H9 (cell line): ENCODE measurements at regions not wholly inside any gene's neighbourhood (a gene's known extent, or its start where the extent isn't known, plus 50 kb on each side); places are given as distances from the start of the nearest gene placed in this dataset.

Source experiments
- DNase-seq: peaks from one replicate; pipeline ENCODE4 v3.0.0-alpha.2; 2017
- H2AFZ ChIP-seq: one replicate; pipeline ENCODE4 v1.6.1; 2013; ENCODE audit warnings: mild to moderate bottlenecking, low read length, control low read depth, moderate library complexity
- H2AK5ac ChIP-seq: 2 replicates; pipeline ENCODE4 v1.6.1; 2013; ENCODE audit warnings: low read length, control low read depth, mixed read lengths; ENCODE audit not compliant: insufficient read length
- H2BK120ac ChIP-seq: one replicate; pipeline ENCODE4 v1.6.1; 2013; ENCODE audit warnings: low read depth, mild to moderate bottlenecking, low read length, control low read depth, inconsistent platforms; ENCODE audit not compliant: poor library complexity, severe bottlenecking
- H2BK12ac ChIP-seq: 2 replicates; pipeline ENCODE4 v1.6.1; 2013; ENCODE audit warnings: low read length, control low read depth, mixed read lengths, low read depth; ENCODE audit not compliant: insufficient read length
- H2BK15ac ChIP-seq: 2 replicates; pipeline ENCODE4 v1.6.1; 2013; ENCODE audit warnings: low read depth, low read length, control low read depth
- H2BK20ac ChIP-seq: one replicate; pipeline ENCODE4 v1.6.1; 2013; ENCODE audit warnings: low read depth, mild to moderate bottlenecking, low read length, control low read depth, inconsistent platforms; ENCODE audit not compliant: poor library complexity, severe bottlenecking
- H2BK5ac ChIP-seq: 2 replicates; pipeline ENCODE4 v1.6.1; 2013; ENCODE audit warnings: low read length, control low read depth, mixed read lengths; ENCODE audit not compliant: insufficient read length
- H3K14ac ChIP-seq: 2 replicates; pipeline ENCODE4 v1.6.1; 2013; ENCODE audit warnings: low read length, control low read depth; ENCODE audit not compliant: insufficient read depth
- H3K18ac ChIP-seq: 2 replicates; pipeline ENCODE4 v1.6.1; 2013; ENCODE audit warnings: low read depth, mild to moderate bottlenecking, mixed read lengths, low read length, control low read depth; ENCODE audit not compliant: insufficient read length
- H3K23ac ChIP-seq: 2 replicates; pipeline ENCODE4 v1.6.1; 2013; ENCODE audit warnings: low read length, control low read depth, mixed read lengths, low read depth; ENCODE audit not compliant: insufficient read length
- H3K23me2 ChIP-seq: 2 replicates; pipeline ENCODE4 v1.6.1; 2013; ENCODE audit warnings: low read depth, mild to moderate bottlenecking, mixed read lengths, low read length, control low read depth; ENCODE audit not compliant: insufficient read length, poor library complexity, severe bottlenecking
- H3K27ac ChIP-seq: 2 replicates; pipeline ENCODE4 v1.5.1; 2013; ENCODE audit warnings: low read length, control low read depth, mixed read lengths, low read depth; ENCODE audit not compliant: insufficient read length
- H3K27me3 ChIP-seq: 2 replicates; pipeline ENCODE4 v1.6.1; 2013; ENCODE audit warnings: low read length, control low read depth, inconsistent platforms; ENCODE audit not compliant: insufficient read depth
- H3K4ac ChIP-seq: 2 replicates; pipeline ENCODE4 v1.6.1; 2013; ENCODE audit warnings: low read depth, mild to moderate bottlenecking, control low read depth, inconsistent platforms, low read length, moderate library complexity
- H3K4me1 ChIP-seq: 2 replicates; pipeline ENCODE4 v1.6.1; 2013; ENCODE audit warnings: low read length, control low read depth, inconsistent platforms; ENCODE audit not compliant: insufficient read depth
- H3K4me2 ChIP-seq: 2 replicates; pipeline ENCODE4 v1.6.1; 2013; ENCODE audit warnings: low read length, control low read depth, mixed read lengths; ENCODE audit not compliant: insufficient read length, insufficient read depth
- H3K56ac ChIP-seq: 2 replicates; pipeline ENCODE4 v1.6.1; 2013; ENCODE audit warnings: low read depth, mild to moderate bottlenecking, mixed read lengths, low read length, control low read depth; ENCODE audit not compliant: insufficient read length
- H3K79me1 ChIP-seq: 2 replicates; pipeline ENCODE4 v1.6.1; 2013; ENCODE audit warnings: low read depth, mild to moderate bottlenecking, moderate library complexity, low read length, control low read depth, inconsistent platforms; ENCODE audit not compliant: insufficient read depth, poor library complexity, severe bottlenecking
- H3K79me2 ChIP-seq: 2 replicates; pipeline ENCODE4 v1.6.1; 2013; ENCODE audit warnings: low read length, control low read depth, inconsistent platforms; ENCODE audit not compliant: insufficient read depth
- H3K9ac ChIP-seq: 2 replicates; pipeline ENCODE4 v1.6.1; 2013; ENCODE audit warnings: low read length, control low read depth, mixed read lengths; ENCODE audit not compliant: insufficient read length; ENCODE audit errors: extremely low read depth
- H3K9me3 ChIP-seq: one replicate; pipeline ENCODE4 v1.6.1; 2013; ENCODE audit warnings: low read depth, low read length, inconsistent platforms; ENCODE audit not compliant: control insufficient read depth
- H3T11ph ChIP-seq: one replicate; pipeline ENCODE4 v1.6.1; 2013; ENCODE audit warnings: mild to moderate bottlenecking, low read length, control low read depth, inconsistent platforms
- H4K20me1 ChIP-seq: one replicate; pipeline ENCODE4 v1.6.1; 2013; ENCODE audit not compliant: control insufficient read depth, insufficient read length, insufficient read depth
- H4K5ac ChIP-seq: 2 replicates; pipeline ENCODE4 v1.6.1; 2013; ENCODE audit warnings: low read depth, mild to moderate bottlenecking, mixed read lengths, low read length, control low read depth; ENCODE audit not compliant: insufficient read length
- H4K8ac ChIP-seq: replicated peaks from 2 replicates; pipeline ENCODE4 v1.6.1; 2013; ENCODE audit warnings: low read length, control low read depth, mixed read lengths, low read depth; ENCODE audit not compliant: insufficient read length
- H4K91ac ChIP-seq: 2 replicates; pipeline ENCODE4 v1.6.1; 2013; ENCODE audit warnings: low read depth, mild to moderate bottlenecking, moderate library complexity, mixed read lengths, low read length, control low read depth; ENCODE audit not compliant: insufficient read length
- H3K27ac Mint-ChIP-seq, 3 experiments: 2 replicates in 2 of 3; 3 replicates in 1 of 3; pipeline ENCODE4 v1.8.0; 2020 to 2021; ENCODE audit warnings: mixed read lengths in 3 of 3, mild to moderate bottlenecking in 1 of 3, moderate library complexity in 1 of 3
- H3K27me3 Mint-ChIP-seq: 2 replicates; pipeline ENCODE4 v1.8.0; 2021; ENCODE audit warnings: low read depth, mild to moderate bottlenecking, moderate library complexity, mixed read lengths
- H3K36me3 Mint-ChIP-seq, 3 experiments: 2 replicates in 2 of 3; 3 replicates in 1 of 3; pipeline ENCODE4 v1.8.0; 2020 to 2021; ENCODE audit warnings: low read depth in 3 of 3, mixed read lengths in 3 of 3; ENCODE audit not compliant: insufficient read depth in 1 of 3
- H3K4me1 Mint-ChIP-seq, 2 experiments: 2 replicates each; pipeline ENCODE4 v1.8.0; 2020; ENCODE audit warnings: mixed read lengths in 2 of 2
- H3K4me3 Mint-ChIP-seq, 2 experiments: 2 replicates in 1 of 2; 3 replicates in 1 of 2; pipeline ENCODE4 v1.8.0; 2020 to 2021; ENCODE audit warnings: mild to moderate bottlenecking in 2 of 2, mixed read lengths in 2 of 2, moderate library complexity in 1 of 2
- H3K9me3 Mint-ChIP-seq, 2 experiments: 2 replicates in 1 of 2; 3 replicates in 1 of 2; pipeline ENCODE4 v1.8.0; 2020; ENCODE audit warnings: mild to moderate bottlenecking in 2 of 2, mixed read lengths in 2 of 2, moderate library complexity in 1 of 2
- CTCF ChIP-seq: fragments of 200-600 bp; sonication (generic); conservative IDR thresholded peaks from 3 replicates; pipeline ENCODE4 v1.8.0; 2021; ENCODE audit warnings: antibody characterized with exemption, mild to moderate bottlenecking

DNA sequence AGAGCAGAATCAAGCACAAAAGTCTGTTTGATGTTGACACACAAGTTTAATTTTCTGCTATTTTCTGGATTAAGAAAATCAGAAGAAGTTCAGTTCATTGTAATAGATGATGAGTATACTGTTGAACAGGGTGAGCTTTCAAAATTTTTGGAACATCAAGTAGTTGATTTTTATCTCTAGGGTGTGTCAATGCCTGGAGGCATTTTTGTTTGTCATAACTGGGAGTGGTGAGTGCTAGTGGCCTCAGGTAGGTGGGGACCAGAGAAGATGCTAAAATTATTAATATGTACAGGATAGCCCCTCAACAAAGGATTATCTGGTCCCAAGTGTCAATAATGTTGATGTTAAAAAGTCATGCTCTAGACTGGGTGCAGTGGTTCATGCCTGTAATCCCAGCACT lies 279.7 kb upstream of the GNPDA2 start:
- no peak for DNase-seq
- Histone ChIP-seq H3K56ac (no peak overlapping the region), H3K9ac (no peak overlapping the region), H3K23ac (no peak overlapping the region), H3T11ph (no peak overlapping the region), H3K27me3 (no peaks in the 10 kb centered on the region), H3K27ac (no peak overlapping the region), H3K4ac (no peak overlapping the region), H4K8ac (no peak overlapping the region), H4K20me1 (no peaks in the 10 kb centered on the region), H3K79me2 (no peaks in the 10 kb centered on the region), H3K18ac (no peak overlapping the region), H3K79me1 (no peaks in the 10 kb centered on the region), H2AK5ac (no peak overlapping the region), H2BK12ac (no peak overlapping the region), H4K5ac (no peak overlapping the region), H3K9me3 (no peaks in the 10 kb centered on the region), H2BK20ac (no peak overlapping the region), H3K4me2 (no peak overlapping the region), H2AFZ (no peak overlapping the region), H3K14ac (no peak overlapping the region), H3K23me2 (no peaks in the 10 kb centered on the region), H2BK120ac (no peak overlapping the region), H3K4me1 (no peaks in the 10 kb centered on the region; the same call in 1 of the 2 replicates), H2BK5ac (no peak overlapping the region), H2BK15ac (no peak overlapping the region), H4K91ac (no peak overlapping the region)
- TF ChIP-seq CTCF: no peak
- Mint-ChIP-seq H3K36me3 (no peaks in the 10 kb centered on the region), H3K27me3 (no peaks in the 10 kb centered on the region), H3K27ac (no peak overlapping the region), H3K4me1 (peaks cover 9 to 10% of the 10 kb centered on the region in 2 experiments), H3K4me3 (no peak overlapping the region), H3K9me3 (no peaks in the 10 kb centered on the region)
